ENCODE measurements at regions not wholly inside any gene's neighbourhood (a gene's known extent, or its start where the extent isn't known, plus 50 kb on each side); places are given as distances from the start of the nearest gene placed in this dataset.
"Not testable (repeated sequence)": the region's sequence is repeated elsewhere in the genome, so short reads cannot be mapped to it uniquely, and the experiment has no call there.

DNA sequence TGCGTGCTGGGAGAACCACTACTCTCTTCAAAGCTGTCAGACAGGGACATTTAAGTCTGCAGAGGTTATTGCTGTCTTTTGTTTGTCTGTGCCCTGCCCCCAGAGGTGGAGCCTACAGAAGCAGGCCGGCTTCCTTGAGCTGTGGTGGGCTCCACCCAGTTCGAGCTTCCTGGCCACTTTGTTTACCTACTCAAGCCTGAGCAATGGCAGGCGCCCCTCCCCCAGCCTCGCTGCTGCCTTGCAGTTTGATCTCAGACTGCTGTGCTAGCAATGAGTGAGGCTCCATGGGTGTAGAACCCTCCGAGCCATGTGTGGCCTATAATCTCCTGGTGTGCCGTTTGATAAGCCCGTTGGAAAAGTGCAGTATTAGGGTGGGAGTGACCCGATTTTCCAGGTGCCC, 542.5 kb upstream of the KLF4 start:
- not testable (repeated sequence) for DNase-seq

DNA sequence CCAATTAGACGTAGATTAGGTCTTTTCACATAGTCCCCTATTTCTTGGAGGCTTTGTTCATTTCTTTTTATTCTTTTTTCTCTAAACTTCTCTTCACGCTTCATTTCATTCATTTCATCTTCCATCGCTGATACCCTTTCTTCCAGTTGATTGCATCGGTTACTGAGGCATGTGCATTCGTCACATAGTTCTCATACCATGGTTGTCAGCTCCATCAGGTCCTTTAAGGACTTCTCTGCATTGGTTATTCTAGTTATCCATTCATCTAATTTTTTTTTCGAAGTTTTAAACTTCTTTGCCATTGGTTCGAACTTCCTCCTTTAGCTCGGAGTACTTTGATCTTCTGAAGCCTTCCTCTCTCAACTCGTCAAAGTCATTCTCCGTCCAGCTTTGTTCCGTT, 541.7 kb upstream of the KLF4 start:
- not testable (repeated sequence) for DNase-seq

DNA sequence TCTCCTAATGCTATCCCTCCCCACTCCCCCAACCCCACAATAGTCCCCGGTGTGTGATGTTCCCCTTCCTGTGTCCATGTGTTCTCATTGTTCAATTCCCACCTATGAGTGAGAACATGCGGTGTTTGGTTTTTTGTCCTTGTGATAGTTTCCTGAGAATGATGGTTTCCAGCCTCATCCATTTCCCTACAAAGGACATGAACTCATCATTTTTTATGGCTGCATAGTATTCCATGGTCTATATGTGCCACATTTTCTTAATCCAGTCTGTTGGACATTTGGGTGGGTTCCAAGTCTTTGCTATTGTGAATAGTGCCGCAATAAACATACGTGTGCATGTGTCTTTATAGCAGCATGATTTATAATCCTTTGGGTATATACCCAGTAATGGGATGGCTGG, 537.1 kb upstream of the KLF4 start:
- DNase-seq, result not testable (repeated sequence)

DNA sequence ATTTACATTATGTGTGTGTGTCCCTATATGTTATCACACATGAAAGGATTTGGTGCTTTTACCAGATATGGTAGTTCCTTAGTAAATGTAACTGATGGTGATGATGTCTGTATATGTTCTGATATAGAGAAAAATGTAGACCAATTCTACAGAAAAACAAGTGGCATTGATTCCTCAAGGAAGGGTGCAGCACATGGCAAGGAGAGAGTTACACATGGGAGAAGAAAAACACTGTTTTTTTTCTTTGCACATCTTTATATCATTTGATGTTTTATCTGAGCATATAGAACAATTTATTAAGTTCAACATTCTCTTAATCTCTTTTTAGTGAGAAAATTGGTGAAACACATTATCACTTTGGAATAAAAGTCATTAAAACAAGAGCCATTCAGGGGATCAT, 535.0 kb upstream of the KLF4 start:
- no peak for DNase-seq

DNA sequence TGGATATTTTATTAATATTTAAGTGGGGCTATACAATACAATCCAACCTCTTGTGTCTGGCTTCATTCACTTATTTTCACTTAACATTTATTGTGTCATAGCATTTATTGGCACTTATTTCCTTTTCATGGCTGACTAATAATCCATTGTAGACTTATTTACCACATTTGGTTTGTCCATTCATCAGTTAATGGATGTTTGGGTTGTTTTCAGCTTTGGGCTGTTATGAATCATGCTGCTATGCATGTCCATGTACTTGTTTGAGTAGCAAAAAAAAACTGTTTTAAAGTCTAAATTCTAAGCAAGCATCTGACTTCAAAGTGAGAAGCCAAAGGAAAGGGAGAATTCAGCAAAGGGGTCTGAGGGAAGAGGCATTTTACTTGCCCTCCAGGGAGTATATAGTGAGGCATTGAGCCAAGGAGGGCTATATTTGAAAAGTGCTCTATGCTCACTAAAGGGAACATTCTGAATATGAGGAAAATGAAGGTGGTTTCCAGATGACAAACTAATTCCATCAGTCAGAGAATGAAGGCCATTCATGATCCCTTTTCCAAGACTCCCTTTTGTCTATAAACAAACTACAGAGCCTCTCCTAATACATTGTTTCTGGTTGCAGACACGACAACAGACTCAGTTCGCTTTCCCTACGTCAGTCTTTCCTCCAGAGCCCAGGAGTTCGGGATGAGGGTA, 532.8 kb upstream of the KLF4 start:
- DNase-seq, result peak; percentile 44

DNA sequence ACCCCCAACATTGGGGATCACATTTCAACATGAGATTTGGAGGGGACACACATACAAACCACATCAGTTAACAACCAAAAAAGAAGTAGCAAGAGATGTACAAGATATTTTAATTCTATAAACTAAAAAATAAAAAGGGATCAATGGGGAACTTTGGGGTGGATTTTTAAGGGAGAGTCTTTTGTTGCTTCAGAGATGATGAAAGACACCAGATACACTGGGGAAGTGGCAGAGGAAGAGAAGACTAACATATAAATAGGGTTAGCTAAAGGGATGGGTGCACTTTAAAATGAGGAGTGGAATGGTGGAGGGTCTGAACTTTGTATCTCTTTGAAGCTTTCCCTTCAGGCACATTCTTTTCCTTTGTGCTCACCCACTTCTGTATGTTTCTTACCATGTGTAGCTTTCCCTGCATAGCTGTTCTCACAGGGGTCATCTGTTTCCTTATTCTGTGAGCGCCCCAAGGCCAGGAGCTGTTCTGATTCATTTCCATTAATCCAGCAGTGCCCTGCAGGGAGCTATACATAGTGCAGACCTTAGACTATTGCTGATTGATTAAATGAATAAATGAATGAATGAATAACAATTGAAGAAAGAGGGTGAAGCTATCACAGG, 531.6 kb upstream of the KLF4 start:
- DNase-seq, result no peak

DNA sequence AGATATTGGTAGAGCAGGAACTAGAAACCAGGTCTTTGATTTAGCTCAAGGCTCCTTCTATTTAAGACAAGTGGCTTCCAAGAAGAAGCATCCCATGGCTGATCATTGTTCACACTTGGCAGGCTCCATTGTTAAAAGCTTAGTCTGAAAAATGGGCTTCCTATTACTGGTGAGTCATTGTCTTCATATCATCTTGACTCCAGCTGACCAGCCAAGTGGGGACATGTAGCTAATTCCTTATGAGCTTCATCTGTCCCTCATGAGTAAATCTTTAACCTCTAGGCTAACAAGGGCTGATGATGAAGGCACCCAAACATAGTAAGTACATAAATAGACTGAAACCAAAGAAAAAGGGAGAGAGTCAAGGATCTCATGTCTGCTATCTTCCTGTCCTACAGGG, 530.3 kb upstream of the KLF4 start:
- no peak for DNase-seq

DNA sequence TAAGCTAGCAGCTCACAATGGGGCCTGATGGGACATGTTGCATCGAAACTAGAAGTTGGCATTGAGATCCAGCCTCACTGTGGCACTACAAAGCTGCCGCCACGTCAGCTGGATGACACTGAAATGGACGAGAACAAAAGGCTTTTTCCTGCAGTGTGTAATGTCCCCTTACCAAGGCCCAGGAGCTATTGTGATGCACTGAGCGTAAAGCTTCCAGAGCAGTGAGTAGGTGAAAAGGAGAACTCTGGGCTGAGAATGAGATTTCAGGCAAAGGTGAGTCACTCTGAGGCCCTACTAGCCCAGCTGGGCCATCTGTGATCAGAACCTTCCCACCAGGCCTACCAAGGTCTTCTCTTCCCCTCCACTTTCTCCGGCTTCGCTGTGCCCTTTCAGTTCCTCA, 528.1 kb upstream of the KLF4 start:
- no peak for DNase-seq

DNA sequence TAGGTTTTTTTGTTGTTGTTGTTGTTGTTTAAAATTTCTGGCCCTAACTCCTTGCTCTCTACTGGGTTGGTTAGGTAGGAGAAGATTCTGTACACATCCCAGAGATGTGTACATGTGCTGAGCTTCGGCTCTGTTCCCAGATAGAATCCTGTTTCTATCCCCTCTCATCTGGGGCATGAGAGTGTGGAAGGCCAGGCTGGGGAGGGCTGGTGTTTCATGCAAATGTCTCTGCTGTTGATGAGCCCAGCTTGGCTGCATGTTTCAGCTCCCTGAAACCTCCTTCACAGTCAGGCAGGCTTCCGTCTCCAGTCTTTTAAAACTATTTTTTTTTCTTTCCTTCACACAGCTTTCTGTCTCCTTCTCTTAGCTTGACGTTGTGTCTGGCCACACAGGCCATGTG, 526.9 kb upstream of the KLF4 start:
- peak; percentile 56 for DNase-seq

DNA sequence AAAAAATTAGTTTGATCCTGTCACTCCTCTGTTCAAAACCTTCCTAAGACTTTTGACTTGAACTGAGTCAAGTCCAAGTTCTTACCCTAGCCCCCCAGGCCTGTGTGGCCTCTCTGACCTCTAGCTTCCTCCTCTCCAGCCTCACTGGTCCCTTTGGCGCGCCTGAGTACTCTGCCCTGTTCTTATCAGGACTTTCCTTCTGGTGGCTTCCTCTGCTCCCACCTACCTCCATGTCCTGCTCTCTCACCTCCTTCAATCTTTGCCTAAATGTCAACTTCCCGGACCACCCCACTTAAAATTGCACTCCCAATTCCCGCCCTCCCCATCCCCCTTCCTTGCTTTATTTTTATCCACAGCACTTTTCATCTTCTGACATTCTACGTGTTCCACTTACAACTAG, 526.1 kb upstream of the KLF4 start:
- no peak for DNase-seq

DNA sequence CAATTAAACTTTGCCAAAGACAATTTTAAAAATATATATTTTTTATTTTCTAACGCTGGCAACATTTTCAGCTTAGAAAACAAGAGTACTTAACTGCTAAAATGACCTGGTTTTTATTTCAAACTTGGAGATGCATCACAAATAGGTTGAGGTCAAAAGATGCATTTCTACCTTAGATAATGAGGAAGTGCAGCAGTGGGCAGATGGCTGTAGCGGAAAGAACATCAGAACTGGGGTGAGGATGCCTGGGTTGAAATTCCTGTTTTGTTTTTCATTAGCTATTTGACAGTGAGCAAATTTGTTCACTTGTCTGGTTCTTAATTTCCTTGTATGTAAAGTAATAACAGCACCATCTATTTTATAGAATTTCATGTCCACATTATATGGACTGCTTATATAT, 524.8 kb upstream of the KLF4 start:
- no peak for DNase-seq

DNA sequence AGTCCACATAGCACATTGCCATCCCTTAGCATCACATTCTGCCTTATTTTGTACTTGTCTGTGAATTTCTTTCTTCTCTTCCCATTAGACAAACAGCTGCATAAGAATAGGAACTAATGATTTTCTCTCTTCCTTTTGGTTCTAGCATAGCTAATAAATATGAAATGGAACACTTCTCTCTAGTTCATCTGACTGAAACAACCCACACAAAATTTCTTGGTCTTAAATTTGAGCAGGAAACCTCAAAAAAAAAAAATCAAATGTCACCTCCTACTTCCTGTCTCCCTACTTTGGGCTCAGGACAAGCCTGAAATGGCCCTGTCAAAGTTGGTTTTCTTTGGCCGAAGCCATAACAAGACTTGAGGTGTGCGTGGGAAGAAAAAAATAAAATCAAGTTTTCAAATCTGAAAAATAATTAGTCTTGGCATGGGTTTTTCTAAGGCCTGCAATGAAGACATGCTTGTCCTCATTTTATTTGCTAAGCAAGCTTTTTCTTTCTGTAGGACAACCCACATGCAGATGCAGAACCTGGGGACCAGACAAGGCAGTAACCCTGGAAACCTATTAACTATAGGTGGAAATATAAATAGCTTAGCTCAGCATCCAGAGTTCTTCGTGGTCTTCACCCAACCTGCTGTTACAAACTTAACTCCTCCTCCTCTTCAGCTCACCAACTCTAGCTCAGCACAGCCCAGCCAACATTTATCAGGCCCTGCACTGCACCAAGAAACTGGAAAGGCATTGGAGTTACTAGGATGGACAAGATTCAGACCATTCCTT, 523.5 kb upstream of the KLF4 start:
- no peak for DNase-seq

DNA sequence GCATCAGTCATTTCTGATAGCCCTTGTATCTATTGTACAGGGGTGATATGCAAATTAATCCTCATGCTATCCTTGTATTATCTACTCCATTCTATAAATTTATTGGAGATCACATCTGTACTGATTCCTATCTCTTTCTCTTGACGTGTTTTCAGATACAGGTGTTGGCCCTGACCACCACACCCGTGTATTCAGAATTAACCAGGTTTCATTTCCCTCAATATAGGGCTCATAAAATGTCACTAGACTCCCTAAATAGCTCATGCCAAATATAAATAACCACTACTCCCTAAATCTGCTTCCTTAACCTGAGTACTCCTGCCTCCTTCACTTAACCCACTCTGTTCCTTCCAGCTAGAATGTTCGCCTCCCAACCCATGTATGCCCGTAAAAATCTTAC, 522.8 kb upstream of the KLF4 start:
- no peak for DNase-seq

DNA sequence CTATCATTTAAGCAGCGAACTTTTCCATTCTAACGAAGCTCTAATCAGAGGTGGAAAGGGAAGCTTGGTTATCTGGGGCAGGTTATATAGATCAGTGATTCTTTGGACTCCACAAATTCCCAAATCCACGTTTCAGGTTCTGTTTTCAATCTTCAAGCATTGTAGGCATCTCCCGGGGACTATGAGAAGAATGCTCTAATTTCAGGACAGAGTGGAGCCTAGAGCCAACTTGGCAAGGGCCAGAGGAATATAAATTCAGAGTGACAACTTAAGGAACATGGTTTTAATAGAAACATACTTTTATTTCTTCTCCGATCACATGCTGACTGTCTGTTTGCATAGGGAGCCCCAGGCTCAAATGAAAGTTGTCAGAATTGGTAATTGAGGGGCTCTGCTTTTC, 514.0 kb upstream of the KLF4 start:
- peak; percentile 70 for DNase-seq

DNA sequence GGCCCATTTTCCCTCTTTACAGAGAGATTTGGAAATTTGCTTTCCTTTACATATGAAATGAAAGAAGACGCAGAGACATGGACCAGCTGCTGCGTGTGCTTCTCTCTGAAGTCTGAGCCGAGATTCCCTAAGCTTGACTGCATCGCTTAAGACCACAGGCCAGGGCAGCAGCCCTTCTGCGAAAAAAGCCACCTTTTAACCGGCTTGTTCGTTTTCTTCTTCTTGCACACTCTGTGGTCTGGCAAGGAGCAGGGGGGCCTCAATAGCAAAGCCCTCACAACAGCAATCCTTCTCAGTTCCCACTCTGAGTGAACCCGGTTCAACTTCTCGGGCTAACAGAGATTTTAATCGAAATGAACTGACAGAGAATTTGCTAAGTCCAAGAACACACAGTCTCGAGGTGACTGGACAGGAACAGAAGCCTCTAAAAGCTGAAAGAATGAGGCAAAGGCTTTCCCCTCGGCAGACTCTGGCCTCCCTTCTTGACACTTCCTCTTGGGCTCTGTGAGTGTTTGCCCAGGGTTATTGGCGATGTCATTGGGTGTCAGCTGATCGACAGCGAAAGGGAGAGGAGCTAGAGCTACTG, 512.9 kb upstream of the KLF4 start:
- DNase-seq, result peak; percentile 78

DNA sequence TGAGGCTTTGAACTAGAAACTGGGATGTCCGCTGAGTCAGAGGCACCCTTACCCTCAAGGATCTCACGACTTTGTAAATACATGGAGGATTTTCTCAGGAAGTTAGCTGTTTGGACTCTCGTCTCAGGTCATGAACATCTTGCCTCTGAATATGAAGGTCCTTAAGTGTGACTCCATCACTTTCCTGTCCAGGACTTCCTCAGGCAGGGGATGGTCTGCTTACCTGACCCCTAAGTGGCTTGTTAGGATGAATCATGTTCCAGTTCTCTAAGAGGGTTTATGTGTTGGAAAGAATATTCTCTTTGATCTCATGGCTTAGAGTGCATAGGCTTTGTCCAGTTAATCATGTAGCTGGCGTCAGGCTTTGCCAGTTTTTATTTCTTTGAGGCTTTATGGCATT, 511.7 kb upstream of the KLF4 start:
- no peak for DNase-seq

DNA sequence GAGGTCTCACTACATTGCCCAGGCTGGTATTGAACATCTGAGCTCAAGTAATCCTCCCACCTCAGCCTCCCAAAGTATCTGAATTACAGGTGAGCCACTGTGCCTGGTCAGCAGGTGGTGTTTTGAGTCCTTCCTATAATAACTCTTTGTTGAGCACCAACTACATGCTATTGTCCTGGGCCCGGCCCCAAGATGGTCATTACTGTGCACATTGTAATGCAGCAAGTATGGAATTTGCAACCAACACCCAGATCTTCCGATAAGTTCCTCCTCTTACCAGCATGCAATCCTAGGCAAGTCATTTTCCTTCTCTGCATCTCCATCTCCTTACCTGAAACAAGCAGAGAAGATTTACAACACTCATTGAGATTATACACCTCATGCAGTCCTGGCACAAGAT, 510.3 kb upstream of the KLF4 start:
- DNase-seq, result no peak

DNA sequence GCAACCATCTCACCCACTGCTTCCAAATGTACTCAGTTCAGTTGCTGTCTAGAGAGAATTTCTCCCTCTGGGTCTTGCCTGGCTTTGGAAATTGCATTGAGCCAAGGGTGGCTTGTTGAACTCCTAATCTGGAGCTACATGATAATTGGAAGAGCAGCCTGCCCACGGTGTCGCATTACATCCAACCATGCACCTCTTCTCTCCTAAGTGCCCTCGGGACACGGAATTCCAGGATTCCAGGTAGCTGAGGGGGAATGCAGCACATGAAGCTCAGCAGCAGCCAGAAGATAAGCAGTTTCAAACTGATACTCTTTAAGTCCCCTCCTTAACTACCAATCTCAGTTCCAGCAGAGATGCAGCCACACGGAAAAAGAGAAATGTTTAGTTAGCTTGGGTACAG, 509.4 kb upstream of the KLF4 start:
- DNase-seq, result no peak

DNA sequence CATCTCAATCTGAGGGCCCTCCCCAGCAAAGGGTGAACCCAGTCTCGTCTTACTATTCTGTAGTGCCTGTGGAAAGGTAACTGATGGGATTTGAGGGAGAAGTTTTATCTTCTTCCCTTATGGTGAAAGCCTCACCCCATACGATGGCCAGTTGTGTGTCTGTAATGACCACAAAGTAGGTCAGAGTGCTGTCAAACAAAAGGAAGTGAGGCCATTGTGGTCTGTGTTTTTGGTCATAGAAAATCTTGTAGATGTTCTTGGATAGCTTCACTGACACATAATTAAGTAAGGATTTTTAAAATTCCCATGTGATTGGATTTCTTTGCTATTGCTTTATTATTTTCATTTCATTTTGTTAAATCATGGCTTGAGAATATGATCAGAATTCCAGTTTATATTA, 505.1 kb upstream of the KLF4 start:
- no peak for DNase-seq

DNA sequence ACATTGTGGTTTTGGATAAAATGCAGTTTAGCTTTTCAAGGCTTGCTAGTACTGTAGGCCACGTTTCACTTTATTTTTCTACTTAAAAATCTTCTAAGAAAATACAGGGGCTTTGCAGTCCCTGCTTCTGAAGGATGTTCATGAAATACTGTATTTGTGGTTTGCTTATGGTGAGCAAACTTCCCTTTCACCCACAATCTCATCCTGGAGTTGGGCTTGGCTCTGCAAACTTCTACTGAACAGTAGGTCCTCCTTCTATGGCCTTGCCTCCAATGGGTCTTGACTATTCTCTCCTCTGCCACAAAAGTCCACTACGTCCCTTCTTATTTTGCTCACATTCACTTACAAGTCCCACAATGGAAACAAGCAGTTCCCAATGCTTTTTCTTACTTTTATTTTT, 502.7 kb upstream of the KLF4 start:
- no peak for DNase-seq

DNA sequence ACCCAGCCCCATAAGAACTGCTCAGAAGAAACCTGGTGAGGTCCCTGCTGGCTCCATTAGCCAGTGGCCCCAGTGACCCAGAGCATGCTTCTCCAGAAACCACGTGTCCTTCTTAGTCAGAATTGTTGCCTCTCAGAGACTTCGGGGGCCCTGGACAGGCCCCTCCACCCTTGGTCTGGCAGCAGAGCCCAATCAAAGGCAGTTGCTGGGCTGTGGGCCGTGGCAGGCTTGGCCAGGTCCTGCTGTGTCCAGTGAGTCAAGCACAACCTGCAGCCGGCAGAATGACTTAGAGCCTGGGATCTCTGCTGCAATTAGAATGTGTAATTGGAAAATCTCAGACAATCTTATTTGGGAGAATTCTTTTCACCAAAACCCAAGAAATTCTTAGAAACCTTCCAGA, 502.0 kb upstream of the KLF4 start:
- no peak for DNase-seq

DNA sequence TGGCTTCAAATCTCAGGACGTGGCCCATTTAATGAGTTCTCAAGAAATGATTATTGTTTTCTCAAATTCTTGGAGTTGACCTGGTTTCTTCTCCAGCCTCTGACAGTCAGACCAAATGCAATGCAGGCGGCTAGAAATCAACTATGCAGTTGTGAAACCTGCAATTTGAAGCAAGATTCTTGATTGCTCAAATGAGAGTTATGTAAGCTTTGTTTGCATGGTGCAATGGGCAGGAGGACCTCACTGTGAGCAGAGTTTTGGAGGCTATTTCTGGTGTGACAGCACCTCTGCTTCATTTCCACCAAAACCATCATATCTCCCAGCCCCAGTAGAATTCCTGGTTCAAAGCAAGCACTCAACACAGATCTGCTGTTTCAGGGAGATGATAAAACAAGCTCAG, 500.0 kb upstream of the KLF4 start:
- DNase-seq, result no peak

DNA sequence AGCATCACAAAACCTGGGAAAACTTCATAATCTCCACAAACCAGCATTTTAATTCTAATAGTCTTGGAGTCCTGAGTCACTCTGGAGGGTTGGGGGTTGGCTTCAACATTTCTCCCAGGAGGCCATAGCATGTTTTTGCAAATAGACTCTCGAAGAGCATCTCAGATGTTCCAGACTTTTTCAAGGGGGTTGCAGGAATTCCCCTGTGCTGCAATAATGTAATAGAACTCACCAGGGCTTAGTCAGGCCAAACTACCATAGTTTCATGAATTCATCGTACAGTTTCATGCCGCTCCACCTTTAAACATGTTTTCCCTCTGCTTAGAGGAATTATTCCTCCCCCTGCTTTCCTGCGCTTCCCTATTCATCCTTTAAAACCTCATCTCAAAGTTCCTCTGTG, 499.5 kb upstream of the KLF4 start:
- DNase-seq, result no peak

DNA sequence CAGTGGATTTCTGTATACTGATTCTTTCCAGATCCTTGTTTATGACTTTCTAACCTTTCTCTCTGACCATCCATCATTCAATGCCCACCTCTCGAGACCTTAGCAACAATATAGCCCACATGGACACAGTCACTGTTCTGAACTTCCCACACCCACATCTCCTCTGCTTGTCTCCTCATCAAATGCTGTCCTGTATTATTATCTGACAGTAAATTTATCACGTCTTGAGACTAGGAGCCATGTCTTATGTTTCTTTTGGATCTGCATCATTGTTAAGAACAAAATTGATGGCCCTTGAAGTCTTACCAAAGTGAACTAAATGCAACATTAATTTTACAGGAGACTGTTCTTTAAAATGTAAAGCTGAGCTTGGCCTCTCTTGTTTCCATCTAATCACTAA, 495.4 kb upstream of the KLF4 start:
- no peak for DNase-seq
